Upper lobe of right lung (tissue), 1 donor: ENCODE measurements at regions not wholly inside any gene's neighbourhood (a gene's known extent, or its start where the extent isn't known, plus 50 kb on each side); places are given as distances from the start of the nearest gene placed in this dataset.

Experiments
- ATAC-seq: fragments of 200-7000 bp; cut with Tn5 transposase; one replicate; pipeline ENCODE4 v1.9.1; 2020; ENCODE audit warnings: mild to moderate bottlenecking, moderate library complexity
- DNase-seq: peaks from one replicate; pipeline ENCODE4 v3.0.0-alpha.2; 2020
- H3K27ac ChIP-seq: fragments of 200-600 bp; one replicate; pipeline ENCODE4 v1.8.0; 2022
- H3K27me3 ChIP-seq: fragments of 200-600 bp; one replicate; pipeline ENCODE4 v1.8.0; 2022; ENCODE audit warnings: mild to moderate bottlenecking
- H3K36me3 ChIP-seq: fragments of 200-600 bp; one replicate; pipeline ENCODE4 v1.8.0; 2022
- H3K4me1 ChIP-seq: fragments of 200-600 bp; one replicate; pipeline ENCODE4 v1.8.0; 2022
- H3K4me3 ChIP-seq: fragments of 200-600 bp; one replicate; pipeline ENCODE4 v1.8.0; 2022; ENCODE audit warnings: mild to moderate bottlenecking
- H3K9me3 ChIP-seq: fragments of 200-600 bp; one replicate; pipeline ENCODE4 v1.8.0; 2022
- CTCF ChIP-seq: fragments of 200-600 bp; IDR thresholded peaks from one replicate; pipeline ENCODE4 v1.8.0; 2022; ENCODE audit warnings: antibody characterized with exemption
- intact Hi-C: fragments of 100-400 bp; cut with DNase I; formaldehyde crosslinking; loops from one replicate; pipeline ENCODE4 v1.11.0; 2022
- donor health status: DM: no; HTN: yes; CAD: no; lungs with severe emphysema.

- peaks cover 46% of the 10 kb centered on the region for H3K27me3 ChIP-seq
- DNase-seq = no peak
- no peaks in the 10 kb centered on the region for H3K4me1 ChIP-seq
- H3K27ac ChIP-seq = no peak overlapping the region
- H3K9me3 ChIP-seq = no peaks in the 10 kb centered on the region
- intact Hi-C loops = no loop called here
- no peak for ATAC-seq
- H3K36me3 ChIP-seq = no peaks in the 10 kb centered on the region
- TF ChIP-seq CTCF = no peak
- no peak overlapping the region for H3K4me3 ChIP-seq
These were observed 211.4 kb downstream of the TFCP2L1 start for GRCh38 chr2:121073320-121074210.

- H3K36me3 ChIP-seq = no peaks in the 10 kb centered on the region
- H3K9me3 ChIP-seq = no peaks in the 10 kb centered on the region
- peaks cover 46% of the 10 kb centered on the region for H3K27me3 ChIP-seq
- no peak for ATAC-seq
- TF ChIP-seq CTCF = no peak
- no peak for DNase-seq
- no peak overlapping the region for H3K27ac ChIP-seq
- no peaks in the 10 kb centered on the region for H3K4me1 ChIP-seq
- intact Hi-C loops = no loop called here
- no peak overlapping the region for H3K4me3 ChIP-seq
These were observed 210.6 kb downstream of the TFCP2L1 start for GRCh38 chr2:121074293-121074932.

- Histone ChIP-seq H3K27me3 (peaks cover 46% of the 10 kb centered on the region), H3K4me3 (no peak overlapping the region), H3K9me3 (no peaks in the 10 kb centered on the region), H3K36me3 (no peaks in the 10 kb centered on the region), H3K4me1 (no peaks in the 10 kb centered on the region), H3K27ac (no peak overlapping the region)
- no peak for TF ChIP-seq CTCF
- no peak for DNase-seq
- ATAC-seq = no peak
- intact Hi-C loops = no loop called here
These were observed 209.9 kb downstream of the TFCP2L1 start for GRCh38 chr2:121075006-121075551.

- intact Hi-C loops = no loop called here
- ATAC-seq (no peak), DNase-seq (no peak)
- Histone ChIP-seq H3K27me3 (peaks cover 45% of the 10 kb centered on the region), H3K4me3 (no peak overlapping the region), H3K36me3 (no peaks in the 10 kb centered on the region), H3K4me1 (no peaks in the 10 kb centered on the region), H3K9me3 (no peaks in the 10 kb centered on the region), H3K27ac (no peak overlapping the region)
- no peak for TF ChIP-seq CTCF
These were observed 209.1 kb downstream of the TFCP2L1 start for GRCh38 chr2:121075641-121076497.

- no peak for ATAC-seq
- intact Hi-C loops = no loop called here
- Histone ChIP-seq H3K4me3 (no peak overlapping the region), H3K27me3 (peaks cover 45% of the 10 kb centered on the region), H3K9me3 (no peaks in the 10 kb centered on the region), H3K4me1 (no peaks in the 10 kb centered on the region), H3K36me3 (no peaks in the 10 kb centered on the region), H3K27ac (no peak overlapping the region)
- no peak for TF ChIP-seq CTCF
- no peak for DNase-seq
These were observed 208.5 kb downstream of the TFCP2L1 start for GRCh38 chr2:121076498-121076820.
